Inflammatory macrophage treated with lipopolysaccharide for 4 hours (primary cell): ENCODE measurements at regions not wholly inside any gene's neighbourhood (a gene's known extent, or its start where the extent isn't known, plus 50 kb on each side); places are given as distances from the start of the nearest gene placed in this dataset.

ENCODE experiments used
- DNase-seq: peaks from one replicate; pipeline ENCODE4 v3.0.0-alpha.2; 2020

DNA sequence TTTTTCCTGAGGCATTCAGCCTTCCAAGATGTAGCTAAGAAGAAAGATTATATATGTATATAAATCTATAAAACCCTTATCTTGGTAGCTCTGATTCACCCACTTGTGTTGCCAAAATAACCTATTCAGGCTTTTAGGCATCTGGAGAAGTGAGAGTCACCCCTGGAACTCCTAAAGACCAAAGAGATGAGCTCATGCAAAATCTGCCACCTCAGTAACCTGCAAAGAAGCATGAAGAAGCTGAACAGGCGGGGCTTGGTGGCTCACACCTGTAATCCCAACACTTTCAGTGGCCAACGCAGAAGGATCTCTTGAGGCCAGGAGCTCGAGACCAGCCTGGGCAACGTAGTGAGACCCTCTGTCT is 393.7 kb downstream of the FOXO1 start:
- DNase-seq: no peak

DNA sequence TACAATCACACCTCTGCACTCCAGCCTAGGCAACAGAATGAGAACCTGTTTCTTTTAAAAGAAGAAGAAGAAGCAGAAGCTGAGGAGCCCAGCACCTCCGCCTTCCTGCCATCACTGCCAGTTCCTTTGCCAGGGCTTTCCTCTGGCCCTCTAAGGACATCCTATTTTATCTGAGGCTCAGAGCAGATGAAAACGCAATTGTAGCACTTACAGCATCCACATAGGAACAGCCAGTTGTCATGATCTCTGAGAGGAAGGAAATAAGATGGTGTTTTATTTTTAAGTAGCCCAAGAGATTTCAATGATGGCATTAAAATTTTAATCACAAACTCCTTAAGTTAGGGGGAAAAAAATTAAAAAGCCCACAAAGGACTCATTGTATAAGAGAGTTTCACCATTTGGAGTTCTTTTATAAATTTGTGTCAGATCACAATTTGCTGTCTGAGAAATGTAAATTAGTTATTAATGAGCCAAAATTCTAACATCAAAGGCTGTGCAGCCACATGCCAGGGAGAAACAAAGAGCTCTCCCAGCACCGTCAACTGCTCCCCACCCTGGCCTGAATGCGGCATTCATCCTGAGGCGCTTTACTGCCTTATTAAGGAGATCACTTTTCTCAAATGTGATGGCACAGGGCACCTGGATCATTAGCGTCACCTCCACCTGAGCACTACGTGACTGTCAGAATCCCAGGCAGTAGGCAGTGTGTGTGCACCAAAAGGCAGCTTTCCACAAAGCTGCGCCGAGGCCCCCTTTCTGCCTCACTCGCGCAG is 393.0 kb downstream of the FOXO1 start:
- no peak for DNase-seq

DNA sequence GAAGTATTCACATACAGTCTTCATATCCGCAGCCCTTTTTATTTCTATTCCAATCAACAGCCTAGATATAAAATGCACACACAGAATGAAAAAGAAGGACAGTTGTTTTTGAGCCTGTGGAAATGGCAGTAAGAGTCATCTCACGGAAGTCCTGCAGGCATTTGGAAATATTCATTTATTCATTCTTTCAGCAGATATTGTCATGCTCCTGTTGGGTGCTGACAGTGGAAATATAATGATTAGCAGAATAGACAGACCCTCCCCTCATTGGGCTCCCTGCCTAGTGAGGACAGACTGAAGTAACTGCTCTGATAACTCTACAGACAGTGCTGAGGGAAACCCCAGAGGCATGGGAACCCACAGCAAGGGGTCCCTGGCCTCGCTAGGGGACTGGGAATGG is 392.3 kb downstream of the FOXO1 start:
- DNase-seq: no peak

DNA sequence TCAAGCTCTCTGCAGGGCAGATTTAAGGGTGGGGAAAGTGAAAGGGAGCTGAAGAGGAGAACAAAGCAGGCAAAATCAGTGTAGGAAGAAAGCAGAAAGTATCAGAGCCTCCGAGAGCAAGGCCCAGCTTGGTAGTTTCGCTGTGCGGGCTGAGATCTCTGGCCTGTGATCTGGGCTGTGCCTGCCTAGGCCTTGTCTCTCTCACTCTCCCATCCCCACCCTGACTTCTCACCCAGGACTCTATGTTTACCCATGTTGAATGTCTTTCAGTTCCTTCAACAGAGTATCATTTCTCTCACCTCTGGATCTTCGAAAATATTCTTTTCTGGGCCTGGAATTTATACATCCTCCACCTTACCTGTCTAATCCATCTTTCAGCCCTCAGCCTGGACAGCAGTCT is 391.3 kb downstream of the FOXO1 start:
- DNase-seq: no peak

DNA sequence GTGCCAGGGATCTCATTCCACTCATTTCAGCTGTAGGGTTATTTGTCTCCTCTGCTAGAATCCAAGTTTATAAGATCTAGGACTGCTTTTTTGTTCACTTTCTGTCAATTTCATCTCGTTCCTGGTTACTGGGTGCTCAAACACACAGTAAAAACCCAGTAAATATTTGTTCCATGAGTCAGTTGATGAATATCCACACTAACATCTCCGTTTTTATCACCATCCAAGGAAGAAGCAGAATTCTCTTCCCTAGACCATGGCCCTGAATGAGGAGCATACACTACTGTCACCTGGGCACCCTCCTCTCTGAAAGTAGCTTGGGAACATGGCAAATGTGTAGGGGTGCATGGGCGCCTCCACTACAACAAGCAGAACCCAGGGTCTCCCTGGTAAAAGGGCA is 390.8 kb downstream of the FOXO1 start:
- DNase-seq: no peak

DNA sequence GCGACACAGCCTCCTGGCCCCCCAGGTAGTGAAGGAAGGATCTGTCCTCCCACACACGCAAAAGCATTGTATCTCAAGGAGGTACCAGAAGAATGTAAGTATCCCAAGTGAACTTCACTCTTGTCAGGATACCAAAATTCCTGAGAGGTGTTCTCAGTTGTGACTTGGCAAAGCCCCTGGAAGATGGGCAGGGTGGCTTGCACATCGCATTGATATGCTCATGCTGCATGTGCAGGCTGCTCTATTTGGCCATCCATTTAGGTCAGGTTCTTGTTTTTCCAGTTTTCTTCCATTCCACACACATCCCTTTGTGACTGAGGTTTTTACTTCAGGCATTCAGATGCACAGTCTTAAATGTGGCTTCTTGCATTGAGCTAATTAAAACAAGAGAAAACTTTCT is 382.8 kb downstream of the FOXO1 start:
- no peak for DNase-seq

DNA sequence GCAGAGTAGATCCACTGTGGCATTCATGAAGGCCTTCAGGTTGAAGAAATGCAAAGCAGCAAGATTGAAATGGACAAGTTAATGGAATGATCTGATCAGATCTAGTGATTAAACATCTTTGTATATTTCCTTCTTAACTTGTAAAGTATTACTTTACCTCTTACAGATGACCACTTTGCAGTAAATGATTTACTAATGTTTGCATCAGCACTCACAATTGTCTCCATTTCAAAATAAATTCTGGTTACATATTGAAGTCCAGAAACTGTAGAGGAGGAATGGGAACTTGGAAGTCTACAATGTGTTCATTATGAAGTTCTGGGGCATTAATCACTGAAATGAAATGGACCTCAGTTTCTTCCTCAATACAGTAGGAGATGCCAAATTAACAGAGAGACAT is 380.8 kb downstream of the FOXO1 start:
- DNase-seq: no peak

DNA sequence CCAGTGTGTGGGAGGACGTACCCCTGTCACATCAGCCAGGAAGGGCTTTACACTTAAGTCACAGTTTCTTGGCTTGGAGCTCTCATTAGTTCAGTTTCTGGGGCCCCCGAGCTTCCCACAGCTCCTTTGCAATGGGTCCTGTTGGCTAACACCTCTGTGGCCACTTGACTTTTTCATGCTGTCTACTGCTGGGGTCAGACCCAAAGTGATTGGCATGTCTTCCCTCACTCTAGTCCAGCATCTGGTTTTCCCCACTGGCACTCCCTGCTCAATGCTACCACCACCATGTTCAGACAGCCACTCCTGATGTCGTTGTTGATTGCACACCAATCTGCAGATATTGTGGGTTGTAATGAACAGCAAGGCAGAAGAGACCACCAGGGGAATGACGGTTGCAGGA is 379.0 kb downstream of the FOXO1 start:
- no peak for DNase-seq

DNA sequence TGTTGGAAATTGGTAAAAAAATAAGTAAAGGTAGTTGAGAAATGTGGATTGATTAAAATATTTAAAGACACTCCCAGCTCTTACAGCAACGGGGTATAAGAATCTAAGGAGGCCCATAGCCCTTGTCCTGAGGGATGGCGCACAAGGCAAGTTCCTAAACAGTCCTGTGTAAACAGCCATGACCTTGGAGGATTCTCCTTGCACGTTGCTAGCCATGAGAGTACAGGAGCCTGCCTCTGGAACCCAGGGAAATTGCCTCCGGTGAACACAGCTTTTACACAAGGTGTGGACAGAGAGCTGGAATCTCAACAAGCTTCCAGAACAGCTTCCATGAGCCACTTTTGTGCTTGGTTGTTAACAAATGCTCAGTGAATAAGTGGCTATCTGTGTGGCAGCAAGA is 378.2 kb downstream of the FOXO1 start:
- no peak for DNase-seq

DNA sequence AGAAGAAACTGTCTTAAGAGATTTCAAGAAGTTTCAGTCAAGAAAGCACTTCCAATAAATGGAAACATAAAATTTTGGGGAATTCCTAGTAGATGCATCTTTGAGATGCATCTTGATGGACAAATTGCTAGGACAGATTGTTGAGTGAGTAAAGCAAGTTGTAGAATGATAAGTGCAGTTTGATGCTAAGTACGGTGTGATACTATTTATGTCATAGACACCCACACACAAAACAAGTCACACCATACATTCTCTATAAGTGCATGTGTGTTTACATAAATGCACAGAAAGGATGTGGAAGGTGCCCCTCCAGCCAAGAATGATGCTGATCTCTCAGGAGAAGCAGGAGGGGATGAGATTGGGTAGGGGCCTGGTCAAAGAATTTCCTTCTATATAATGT is 375.7 kb downstream of the FOXO1 start:
- no peak for DNase-seq

DNA sequence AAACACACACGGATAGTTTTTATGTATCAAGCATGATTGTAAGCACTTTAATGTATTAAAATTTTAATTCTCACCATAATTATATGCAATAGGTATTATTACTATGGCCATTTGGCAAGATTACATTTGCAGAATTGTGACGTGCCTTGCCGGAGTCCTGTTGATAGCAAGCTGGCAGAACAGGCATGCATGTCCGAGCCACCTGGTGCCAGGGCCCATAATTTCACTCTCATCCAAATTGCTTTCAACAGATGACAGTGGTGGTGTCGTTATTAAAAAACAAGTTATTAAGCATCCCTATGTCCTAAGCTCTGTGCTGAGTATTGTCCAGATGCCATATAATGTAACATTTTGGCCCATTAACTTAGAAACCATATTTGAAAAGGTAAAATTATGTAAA is 374.3 kb downstream of the FOXO1 start:
- no peak for DNase-seq

DNA sequence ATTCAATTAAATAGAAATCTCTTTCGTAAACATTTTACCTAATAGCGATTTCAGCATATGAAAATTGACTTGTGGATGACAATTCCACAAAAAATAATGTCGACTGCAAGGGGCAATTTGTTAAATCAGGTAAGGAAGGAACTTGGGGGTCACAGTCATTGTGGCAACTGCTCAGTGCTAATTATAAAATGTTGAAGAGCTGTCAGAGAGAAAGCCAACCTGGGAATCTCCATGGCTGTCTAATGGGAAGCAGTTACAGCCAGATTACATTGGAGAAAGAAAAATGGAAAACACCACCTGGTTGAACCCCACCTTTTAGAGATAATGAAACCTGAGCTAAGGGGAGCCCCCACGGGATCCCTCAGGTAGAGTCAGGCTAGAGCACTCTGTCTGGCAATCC is 373.9 kb downstream of the FOXO1 start:
- no peak for DNase-seq

DNA sequence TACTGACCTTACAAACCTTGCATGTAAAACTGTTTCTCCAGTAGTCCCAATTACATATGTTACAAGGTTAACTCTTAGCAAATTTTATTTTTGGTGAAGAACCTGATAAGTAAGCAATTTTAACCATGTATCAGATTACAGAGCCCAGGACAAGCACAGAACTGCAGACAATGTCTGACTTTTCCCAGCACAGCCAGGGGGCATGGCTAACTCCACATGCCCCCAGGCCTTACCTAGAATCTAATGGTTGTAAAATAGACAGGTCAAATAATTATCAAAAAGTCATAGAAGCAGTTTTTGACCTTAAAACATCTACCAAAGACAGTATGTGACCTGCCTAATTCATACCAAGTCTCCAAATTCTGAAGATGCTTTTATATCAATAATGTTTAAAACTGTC is 364.1 kb downstream of the FOXO1 start:
- DNase-seq: no peak

DNA sequence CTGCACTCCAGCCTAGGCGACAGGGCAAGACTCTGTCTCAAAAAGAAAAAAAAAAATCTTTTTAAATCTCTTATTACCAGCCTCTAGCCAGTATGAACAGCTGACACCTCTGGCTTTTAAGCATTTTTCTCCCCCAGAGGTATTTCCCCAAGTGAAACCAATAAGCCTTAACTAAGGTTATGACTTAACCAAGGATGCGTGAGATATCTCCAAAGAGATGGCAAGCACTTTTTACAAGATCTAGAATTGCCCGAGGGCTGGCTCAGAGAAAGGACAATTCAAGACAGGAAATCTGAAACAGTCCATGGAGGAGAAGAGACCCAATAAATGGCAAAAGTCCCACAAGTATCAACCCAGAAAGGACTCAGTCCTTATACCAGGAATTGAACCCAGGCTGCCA is 362.1 kb downstream of the FOXO1 start:
- no peak for DNase-seq

DNA sequence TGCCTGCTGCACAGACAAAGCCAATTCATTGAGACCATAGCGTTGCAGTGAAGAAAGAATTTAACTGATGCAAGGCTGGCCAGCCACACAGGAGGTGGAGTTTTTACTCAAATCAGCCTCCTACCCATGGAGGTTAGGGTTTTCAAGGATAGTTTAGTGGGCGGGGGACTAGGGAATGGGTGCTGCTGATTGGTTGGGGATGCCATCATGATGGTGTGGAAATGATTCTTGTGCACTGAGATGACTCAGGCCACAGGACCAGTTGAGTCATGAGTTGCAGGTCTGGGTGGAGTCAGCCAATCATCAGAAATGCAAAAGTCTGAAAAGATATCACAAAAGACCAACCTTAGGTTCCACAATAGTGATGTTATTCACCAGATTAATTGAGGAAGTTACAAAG is 359.6 kb downstream of the FOXO1 start:
- peak; percentile 21 for DNase-seq

DNA sequence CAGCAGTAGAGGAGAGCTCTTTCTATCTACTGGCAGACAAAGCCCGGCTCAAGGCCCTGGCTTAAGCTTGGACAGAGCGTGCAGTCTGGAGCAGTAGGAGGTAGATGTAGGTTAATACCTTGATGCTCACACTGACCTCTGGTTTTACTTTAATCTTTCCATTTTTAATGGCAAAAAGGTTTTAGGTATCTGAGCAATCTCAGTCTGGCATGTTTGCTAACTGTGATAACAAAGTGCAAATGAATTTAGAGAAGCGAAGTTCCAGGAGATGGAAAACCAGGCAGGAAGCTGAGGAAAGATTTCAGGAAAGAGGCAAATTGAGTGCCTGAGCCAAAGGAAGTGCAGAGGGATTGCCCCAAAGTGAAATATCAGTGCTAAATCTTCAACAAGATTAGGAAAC is 356.6 kb downstream of the FOXO1 start:
- DNase-seq: no peak

DNA sequence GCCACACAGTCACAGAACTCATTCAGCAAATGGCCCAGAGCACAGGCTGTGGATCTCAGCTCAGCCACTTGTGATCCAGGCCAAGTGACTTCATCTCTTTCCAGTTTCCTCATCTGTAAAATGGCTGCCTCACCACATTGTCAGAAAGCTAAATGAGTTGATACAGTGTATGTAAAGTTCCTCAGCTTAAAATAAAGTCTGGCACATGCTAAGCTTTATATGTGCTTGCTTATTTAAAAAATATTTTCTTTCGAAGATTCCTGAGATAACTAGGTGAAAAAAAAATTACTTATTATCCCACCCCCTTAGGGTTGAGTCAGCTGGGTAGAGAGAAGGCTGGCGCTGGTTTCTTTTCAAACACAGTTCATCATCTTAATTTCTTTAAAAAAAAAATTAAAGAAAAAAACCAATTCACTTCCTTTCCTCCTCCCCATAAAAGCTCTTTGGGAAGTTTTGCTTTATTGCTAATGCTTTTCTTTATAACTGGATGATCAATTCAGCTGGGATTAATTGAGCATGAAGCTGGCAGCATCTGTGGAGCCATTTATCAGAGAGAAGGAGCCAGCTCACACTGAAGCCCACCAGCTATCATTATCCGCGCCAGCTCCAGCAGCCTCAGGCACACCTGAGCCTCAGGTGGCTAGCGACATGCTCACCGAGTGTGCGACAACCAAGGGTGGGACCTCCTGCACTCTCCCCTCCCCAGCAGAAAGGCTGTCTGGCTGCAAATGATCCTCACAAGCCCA is 354.9 kb downstream of the FOXO1 start:
- no peak for DNase-seq

DNA sequence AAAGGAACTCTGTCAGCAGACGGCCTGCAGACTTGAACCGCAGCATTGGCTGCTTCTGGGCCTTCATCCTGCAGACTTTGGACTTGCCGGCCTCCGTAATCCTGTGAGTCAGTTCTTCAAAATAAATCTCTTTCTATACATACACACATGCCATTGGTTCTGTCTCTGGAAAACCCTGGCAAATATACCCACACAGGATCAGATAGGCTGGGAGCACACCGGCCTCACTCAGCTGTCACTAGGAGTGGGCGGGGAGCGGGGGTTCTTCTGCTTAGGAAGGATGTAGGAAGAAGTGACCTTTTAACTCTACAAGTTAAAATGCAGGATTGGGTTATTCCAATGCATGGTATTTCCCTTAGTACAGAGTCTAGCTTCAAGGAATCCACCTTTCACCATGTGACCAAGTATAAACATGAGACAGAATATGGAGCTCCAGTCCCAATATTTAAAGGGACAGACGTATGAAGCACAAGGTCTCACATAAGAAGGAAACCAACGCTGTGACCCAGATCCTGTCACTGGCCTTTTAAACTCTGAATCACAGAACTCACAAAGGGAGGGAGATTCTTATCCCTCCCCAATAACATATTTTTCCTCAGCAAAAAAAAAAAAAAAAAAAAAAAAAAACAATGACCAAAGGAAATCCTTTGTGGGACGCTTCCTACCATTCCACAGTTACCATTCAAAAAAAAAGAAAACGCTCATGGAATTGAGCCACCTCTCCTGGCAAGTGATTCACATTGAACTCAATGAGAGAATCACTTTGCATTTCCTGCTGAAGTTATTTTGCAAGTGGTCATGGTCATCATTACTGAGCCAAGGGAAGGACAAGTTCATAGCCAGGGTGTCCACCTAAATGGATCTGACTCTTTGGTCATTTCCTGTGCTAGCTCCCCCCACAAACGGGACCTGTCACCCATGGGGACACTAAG is 352.9 kb downstream of the FOXO1 start:
- DNase-seq: peak; percentile 38

DNA sequence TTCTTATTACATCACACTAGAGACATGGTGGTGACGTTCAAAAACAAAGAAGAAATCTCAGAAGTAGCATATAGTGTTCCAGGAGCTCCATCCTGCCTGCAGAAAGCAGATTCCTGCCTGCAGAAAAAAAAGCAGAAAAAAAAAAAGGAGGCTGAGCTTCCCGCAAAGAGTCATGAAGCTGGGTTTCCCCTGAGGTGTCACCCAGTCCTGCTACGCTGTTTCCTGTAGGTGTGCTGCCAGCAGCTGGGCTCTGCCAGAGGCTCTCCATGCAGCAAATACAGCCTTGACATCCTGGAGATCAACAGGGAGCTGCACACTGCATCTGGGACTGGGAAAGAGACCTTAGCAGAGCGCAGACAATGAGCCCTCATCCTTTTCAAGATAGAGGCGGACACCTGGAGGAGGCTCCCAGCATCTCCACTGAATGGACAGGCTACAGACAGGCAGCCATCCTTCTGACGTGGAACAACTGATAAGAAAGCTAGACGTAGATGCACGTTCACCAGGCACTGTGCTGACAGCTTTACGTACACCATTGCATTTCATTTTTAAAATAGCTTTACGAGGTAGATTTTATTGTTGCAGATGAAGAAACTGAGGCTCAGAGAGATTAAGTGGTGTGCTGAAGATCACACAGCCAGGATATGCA is 350.9 kb downstream of the FOXO1 start:
- no peak for DNase-seq

DNA sequence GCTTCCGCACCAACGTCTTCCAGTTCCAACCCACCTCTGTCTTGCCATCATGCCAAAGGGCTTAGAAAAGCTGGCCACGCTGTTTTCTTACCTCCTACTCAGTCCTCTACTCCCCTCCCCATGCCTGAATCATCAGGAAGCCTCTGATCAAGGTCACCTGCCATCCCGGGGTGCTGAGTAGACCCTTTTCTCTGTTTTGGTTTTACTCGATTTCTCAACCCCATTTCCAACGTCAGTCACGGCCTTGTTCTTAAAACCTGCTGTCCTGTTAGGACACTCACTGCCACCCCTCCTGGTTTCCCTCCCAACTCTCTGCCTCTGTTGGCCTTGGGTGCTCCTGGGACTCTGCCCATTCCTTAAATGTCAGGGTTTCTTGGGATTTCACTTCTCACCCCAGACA is 350.1 kb downstream of the FOXO1 start:
- DNase-seq: no peak

DNA sequence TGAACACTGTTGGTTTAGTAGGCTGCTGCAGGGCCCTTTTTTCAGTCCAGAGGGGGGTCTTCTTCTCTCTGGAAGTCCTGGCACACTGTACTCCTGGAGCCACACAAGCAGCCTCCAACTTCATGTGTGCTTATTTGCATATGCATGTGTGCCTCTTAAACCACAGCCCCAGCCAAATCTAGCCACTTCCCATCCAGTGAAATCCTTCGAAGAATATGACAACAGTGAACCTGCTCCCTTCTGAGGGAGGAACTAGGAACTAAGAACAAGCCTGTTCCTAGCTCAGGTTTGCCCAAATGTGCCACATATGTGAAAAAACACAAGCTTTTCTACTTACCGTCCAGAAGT is 348.5 kb downstream of the FOXO1 start:
- DNase-seq: no peak

DNA sequence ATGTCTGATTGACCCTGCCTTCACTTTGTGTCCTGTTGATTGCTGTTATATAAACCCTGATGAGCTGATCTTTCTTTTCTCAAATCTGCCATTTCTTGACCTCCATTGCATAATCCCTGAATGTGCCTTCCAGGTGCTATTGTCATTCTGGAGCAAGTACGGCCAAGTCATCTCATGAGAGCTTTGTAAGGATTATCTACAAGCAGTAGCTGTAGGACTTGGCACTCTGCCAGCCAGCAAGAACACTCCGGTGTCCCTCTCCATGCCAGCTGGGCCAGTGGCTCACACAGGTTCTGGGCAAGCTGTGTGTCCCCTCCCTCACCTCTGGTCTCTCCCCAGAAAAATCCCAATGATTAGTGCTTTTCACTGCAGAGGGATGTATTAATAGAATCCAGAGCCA is 348.1 kb downstream of the FOXO1 start:
- no peak for DNase-seq
